Stimulated activated CD4-positive, alpha-beta T cell treated with anti-CD3 and anti-CD28 coated beads, Interleukin-12 subunit alpha, Interleukin-12 subunit beta, amount 100 ng/mL, for 24 hours (primary cell): ENCODE measurements at regions not wholly inside any gene's neighbourhood (a gene's known extent, or its start where the extent isn't known, plus 50 kb on each side); places are given as distances from the start of the nearest gene placed in this dataset.

Experiments
- DNase-seq, 2 experiments: peaks; one replicate each; pipeline ENCODE4 v3.0.0-alpha.2; 2020; ENCODE audit warnings: low read depth in 2 of 2

- DNase-seq: no peak
These were observed 54.8 kb downstream of the RTP5 start for GRCh38 chr2:241924069-241924908.

- no peak for DNase-seq
These were observed 55.4 kb downstream of the RTP5 start for GRCh38 chr2:241924909-241925250.

- DNase-seq: no peak
These were observed 55.7 kb downstream of the RTP5 start for GRCh38 chr2:241925277-241925676.

GRCh38 chr2:241925821-241926441 lies 56.4 kb downstream of the RTP5 start:
- no peak for DNase-seq

- no peak for DNase-seq
These were observed 57.2 kb downstream of the RTP5 start for GRCh38 chr2:241926541-241927311.

GRCh38 chr2:241929551-241930490 lies 60.3 kb downstream of the RTP5 start:
- DNase-seq: no peak

GRCh38 chr2:241931084-241931975 lies 61.8 kb downstream of the RTP5 start:
- DNase-seq: no peak

- no peak for DNase-seq
These were observed 62.7 kb downstream of the RTP5 start for GRCh38 chr2:241931976-241932898.

GRCh38 chr2:241932899-241933178 lies 63.3 kb downstream of the RTP5 start:
- DNase-seq: no peak

- DNase-seq: no peak
These were observed 63.8 kb downstream of the RTP5 start for GRCh38 chr2:241933179-241933911.

GRCh38 chr2:241935314-241935713 lies 65.8 kb downstream of the RTP5 start:
- no peak for DNase-seq

GRCh38 chr2:241935774-241936173 lies 66.2 kb downstream of the RTP5 start:
- DNase-seq: no peak

GRCh38 chr2:241936457-241937133 lies 67.1 kb downstream of the RTP5 start:
- DNase-seq: no peak

- DNase-seq: no peak
These were observed 67.8 kb downstream of the RTP5 start for GRCh38 chr2:241937297-241937696.

GRCh38 chr2:241939541-241939940 lies 70.0 kb downstream of the RTP5 start:
- DNase-seq: no peak

- no peak for DNase-seq
These were observed 70.8 kb downstream of the RTP5 start for GRCh38 chr2:241940329-241940728.

GRCh38 chr2:241941691-241942301 lies 72.3 kb downstream of the RTP5 start:
- DNase-seq: no peak
